GM23248 (cell line): ENCODE measurements at regions not wholly inside any gene's neighbourhood (a gene's known extent, or its start where the extent isn't known, plus 50 kb on each side); places are given as distances from the start of the nearest gene placed in this dataset.

ENCODE experiments used
- DNase-seq: peaks from one replicate; pipeline ENCODE4 v3.0.0-alpha.2; 2015
- H2AFZ ChIP-seq: fragments of 200-600 bp; sonication (generic); 2 replicates; pipeline ENCODE4 v1.6.1; 2016; ENCODE audit warnings: antibody characterized with exemption
- H3F3A ChIP-seq: fragments of 200-600 bp; sonication (generic); 2 replicates; pipeline ENCODE4 v1.6.1; 2016; ENCODE audit warnings: mild to moderate bottlenecking, antibody characterized with exemption, mixed run types; ENCODE audit not compliant: insufficient read depth
- H3K27ac ChIP-seq: fragments of 200-600 bp; sonication (generic); 2 replicates; pipeline ENCODE4 v1.5.1; 2016; ENCODE audit warnings: mild to moderate bottlenecking
- H3K27me3 ChIP-seq: fragments of 200-600 bp; sonication (generic); replicated peaks from 2 replicates; pipeline ENCODE4 v1.6.1; 2016; ENCODE audit warnings: mild to moderate bottlenecking; ENCODE audit not compliant: insufficient read depth
- H3K36me3 ChIP-seq: fragments of 200-600 bp; sonication (generic); 2 replicates; pipeline ENCODE4 v1.6.1; 2016; ENCODE audit warnings: low read depth, mild to moderate bottlenecking
- H3K4me1 ChIP-seq: fragments of 200-600 bp; sonication (generic); 2 replicates; pipeline ENCODE4 v1.6.1; 2016; ENCODE audit warnings: mild to moderate bottlenecking; ENCODE audit not compliant: insufficient read depth
- H3K4me2 ChIP-seq: fragments of 200-600 bp; sonication (generic); one replicate; pipeline ENCODE4 v1.6.1; 2016; ENCODE audit warnings: mild to moderate bottlenecking; ENCODE audit not compliant: unreplicated experiment
- H3K4me3 ChIP-seq: fragments of 200-600 bp; sonication (generic); 2 replicates; pipeline ENCODE4 v1.5.1; 2016; ENCODE audit warnings: mild to moderate bottlenecking
- H3K79me2 ChIP-seq: fragments of 200-600 bp; sonication (generic); 2 replicates; pipeline ENCODE4 v1.6.1; 2016; ENCODE audit warnings: mild to moderate bottlenecking; ENCODE audit not compliant: insufficient read depth
- H3K9ac ChIP-seq: fragments of 200-600 bp; sonication (generic); 2 replicates; pipeline ENCODE4 v1.6.1; 2016; ENCODE audit warnings: mild to moderate bottlenecking
- H3K9me2 ChIP-seq: fragments of 200-600 bp; sonication (generic); 2 replicates; pipeline ENCODE4 v1.6.1; 2016; ENCODE audit warnings: mixed run types, mild to moderate bottlenecking, moderate library complexity; ENCODE audit not compliant: insufficient read depth
- H3K9me3 ChIP-seq: fragments of 200-600 bp; sonication (generic); one replicate; pipeline ENCODE4 v1.6.1; 2017; ENCODE audit warnings: low read depth
- H4K20me1 ChIP-seq: fragments of 200-600 bp; sonication (generic); 2 replicates; pipeline ENCODE4 v1.6.0; 2016; ENCODE audit not compliant: insufficient read depth
- EZH2 ChIP-seq: fragments of 200-600 bp; sonication (generic); IDR thresholded peaks from 2 replicates; pipeline ENCODE4 v1.6.1; 2018; ENCODE audit warnings: antibody characterized with exemption, mild to moderate bottlenecking; ENCODE audit not compliant: insufficient read depth, poor library complexity, severe bottlenecking
- EZH2phosphoT487 ChIP-seq: fragments of 200-600 bp; sonication (generic); IDR thresholded peaks from 2 replicates; pipeline ENCODE4 v1.6.1; 2018; ENCODE audit warnings: antibody characterized with exemption, moderate library complexity, mild to moderate bottlenecking, low read depth; ENCODE audit not compliant: insufficient read depth
- WGBS, 2 experiments: methylation state at CpG; one replicate each; pipeline ENCODE4 v1.1.6; 2015 to 2017; ENCODE audit warnings: low lambda C conversion rate in 2 of 2, low coverage in 1 of 2; ENCODE audit errors: missing lambda C conversion rate in 2 of 2; 5-methylcytosine and 5-hydroxymethylcytosine counted together
- in situ Hi-C: fragments of 300-500 bp; cut with MboI; formaldehyde crosslinking; loops from 2 replicates; pipeline ENCODE4 v1.15.0; 2020

DNA sequence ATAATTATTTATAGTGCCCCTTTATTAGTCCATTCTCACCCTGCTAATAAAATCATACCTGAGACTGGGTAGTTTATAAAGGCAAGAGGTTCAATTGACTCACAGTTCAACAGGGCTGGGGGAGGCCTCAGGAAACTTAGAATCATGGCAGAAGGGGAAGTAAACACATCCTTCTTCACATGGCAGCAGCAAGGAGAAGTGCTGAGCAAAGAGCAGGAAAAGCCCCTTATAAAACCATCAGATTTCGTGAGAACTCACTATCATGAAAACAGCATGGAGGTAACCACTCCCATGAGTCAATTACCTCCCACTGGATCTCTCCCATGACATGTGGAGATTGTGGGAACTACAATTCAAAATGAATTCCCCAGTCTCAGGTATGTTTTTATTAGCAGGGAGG, 89.9 kb upstream of the STARD13 start:
- no peaks in the 10 kb centered on the region for H3K9me3 ChIP-seq
- H3K27me3 ChIP-seq = no peaks in the 10 kb centered on the region
- TF ChIP-seq EZH2phosphoT487 (no peak), EZH2 (no peak)
- H2AFZ ChIP-seq = no peak overlapping the region
- DNase-seq = no peak
- H3F3A ChIP-seq = 0 out of 2 replicates have a peak, but pooled peaks cover 10% of the 10 kb centered on the region
- no peak overlapping the region for H3K4me3 ChIP-seq
- 69 to 92% methylated on average over 1 of the region's 1 CpG for WGBS, 2 experiments
- H3K9me2 ChIP-seq = no peaks in the 10 kb centered on the region
- no peaks in the 10 kb centered on the region for H3K36me3 ChIP-seq
- no peak overlapping the region for H3K27ac ChIP-seq
- in situ Hi-C loops = no loop called here
- no peak overlapping the region for H3K4me2 ChIP-seq
- H3K79me2 ChIP-seq = no peaks in the 10 kb centered on the region
- no peak overlapping the region for H3K9ac ChIP-seq
- H4K20me1 ChIP-seq = no peaks in the 10 kb centered on the region
- H3K4me1 ChIP-seq = no peaks in the 10 kb centered on the region

DNA sequence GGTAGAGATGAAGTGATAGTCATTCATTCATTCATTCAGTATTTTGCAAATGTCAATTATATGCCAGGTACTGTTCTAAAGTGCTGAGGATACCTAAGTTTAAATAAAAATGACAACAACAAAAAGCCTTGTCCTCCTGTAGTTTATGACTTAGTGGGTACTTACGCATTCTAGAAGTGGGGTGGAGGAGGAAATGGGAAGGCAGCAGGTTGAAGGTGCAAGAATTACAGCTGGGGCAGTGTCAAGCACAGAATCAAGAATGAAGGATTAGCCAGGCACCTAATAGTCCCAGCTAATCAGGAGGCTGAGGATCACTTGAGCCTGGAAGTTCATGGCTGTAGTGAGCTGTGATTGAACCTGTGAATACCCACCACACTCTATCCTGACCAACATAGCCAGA, 90.7 kb upstream of the STARD13 start:
- Histone ChIP-seq H4K20me1 (no peaks in the 10 kb centered on the region), H2AFZ (no peak overlapping the region), H3K9me3 (no peaks in the 10 kb centered on the region), H3K79me2 (no peaks in the 10 kb centered on the region), H3K36me3 (no peaks in the 10 kb centered on the region), H3K4me3 (no peak overlapping the region), H3K9me2 (no peaks in the 10 kb centered on the region), H3K4me2 (no peak overlapping the region), H3K9ac (no peak overlapping the region), H3F3A (0 out of 2 replicates have a peak, but pooled peaks cover 10% of the 10 kb centered on the region), H3K27me3 (no peaks in the 10 kb centered on the region), H3K27ac (no peak overlapping the region), H3K4me1 (no peaks in the 10 kb centered on the region)
- DNase-seq = no peak
- no peak for TF ChIP-seq EZH2
- TF ChIP-seq EZH2phosphoT487 = no peak
- 73 to 86% methylated on average over 1 of the region's 1 CpG for WGBS, 2 experiments
- in situ Hi-C loops = no loop called here

DNA sequence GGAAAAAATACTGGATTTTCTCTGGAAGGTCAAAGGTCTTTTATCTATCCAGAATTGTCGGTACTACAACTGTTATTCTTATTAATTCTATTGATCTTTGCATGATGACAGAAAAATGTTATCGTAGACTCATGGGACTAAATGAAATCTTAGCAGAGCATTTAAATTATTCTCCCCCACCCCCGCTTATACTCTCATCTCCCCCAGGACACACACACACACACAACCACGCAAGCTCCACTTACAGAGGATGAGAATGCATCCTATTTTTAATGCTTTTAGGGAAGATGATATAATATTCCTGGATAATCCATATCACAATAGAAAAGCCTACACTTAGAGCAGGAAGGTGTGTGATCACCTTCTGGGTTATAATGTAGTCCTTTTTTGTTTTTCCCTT, 91.9 kb upstream of the STARD13 start:
- Histone ChIP-seq H3K27me3 (no peaks in the 10 kb centered on the region), H3K9me3 (no peaks in the 10 kb centered on the region), H4K20me1 (no peaks in the 10 kb centered on the region), H3K36me3 (no peaks in the 10 kb centered on the region), H3K9me2 (no peaks in the 10 kb centered on the region), H3K4me2 (no peak overlapping the region), H3K4me1 (no peaks in the 10 kb centered on the region), H3K4me3 (no peak overlapping the region), H3K27ac (no peak overlapping the region), H2AFZ (no peak overlapping the region), H3K79me2 (no peaks in the 10 kb centered on the region), H3F3A (0 out of 2 replicates have a peak, but pooled peaks cover 2% of the 10 kb centered on the region), H3K9ac (no peak overlapping the region)
- no peak for DNase-seq
- WGBS, 2 experiments = 94 to 99% methylated on average over 4 of the region's 4 CpGs
- in situ Hi-C loops = no loop called here
- TF ChIP-seq EZH2phosphoT487 (no peak), EZH2 (no peak)

DNA sequence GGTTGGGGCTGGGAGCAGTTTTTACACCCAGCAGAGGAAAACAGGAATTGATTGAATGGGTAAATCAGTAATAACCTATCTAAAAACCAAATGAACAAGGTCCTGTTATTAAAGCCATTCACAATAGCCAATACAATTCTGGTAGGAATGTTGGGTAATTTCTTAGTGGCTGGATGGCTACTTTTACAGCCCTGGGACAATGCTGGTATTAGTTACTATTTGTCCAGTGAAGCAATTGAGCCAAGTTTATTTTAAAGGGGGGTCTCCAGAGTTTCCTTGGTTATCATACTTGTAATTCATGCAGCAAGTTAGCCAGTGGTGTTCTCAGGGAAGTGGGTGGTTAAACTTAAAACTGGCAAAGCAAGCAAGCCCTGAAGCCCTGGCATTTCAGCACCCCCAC, 92.3 kb upstream of the STARD13 start:
- Histone ChIP-seq H3K9me3 (no peaks in the 10 kb centered on the region), H3K4me1 (no peaks in the 10 kb centered on the region), H2AFZ (no peak overlapping the region), H3F3A (no peaks in the 10 kb centered on the region), H3K4me2 (no peak overlapping the region), H3K4me3 (no peak overlapping the region), H3K27me3 (no peaks in the 10 kb centered on the region), H3K27ac (no peak overlapping the region), H3K79me2 (no peaks in the 10 kb centered on the region), H3K36me3 (no peaks in the 10 kb centered on the region), H3K9ac (no peak overlapping the region), H3K9me2 (no peaks in the 10 kb centered on the region), H4K20me1 (no peaks in the 10 kb centered on the region)
- in situ Hi-C loops = no loop called here
- TF ChIP-seq EZH2phosphoT487 (no peak), EZH2 (no peak)
- DNase-seq = no peak

DNA sequence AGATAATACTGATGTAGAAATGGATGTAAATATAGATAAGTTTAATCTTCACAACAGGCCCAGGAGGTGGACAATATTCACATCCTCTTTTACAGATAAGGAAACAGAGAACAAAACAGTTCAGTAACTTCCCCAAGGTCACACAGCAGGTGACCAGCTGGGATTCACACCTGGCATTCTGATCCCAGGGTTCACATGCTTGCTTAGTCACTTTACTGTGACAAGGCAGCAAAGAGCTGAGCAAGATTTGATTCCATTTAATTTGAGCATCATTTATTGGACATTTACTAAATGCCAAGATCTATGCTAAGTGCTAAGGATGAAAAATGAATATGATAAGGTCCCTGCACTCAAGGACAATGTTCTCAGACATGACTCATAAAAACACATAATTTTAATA, 94.1 kb upstream of the STARD13 start:
- H3F3A ChIP-seq = no peaks in the 10 kb centered on the region
- DNase-seq = no peak
- H4K20me1 ChIP-seq = no peaks in the 10 kb centered on the region
- H3K9me3 ChIP-seq = no peaks in the 10 kb centered on the region
- H3K4me1 ChIP-seq = no peaks in the 10 kb centered on the region
- in situ Hi-C loops = no loop called here
- TF ChIP-seq EZH2 (no peak), EZH2phosphoT487 (no peak)
- H3K27me3 ChIP-seq = no peaks in the 10 kb centered on the region
- no peak overlapping the region for H3K4me2 ChIP-seq
- no peak overlapping the region for H3K9ac ChIP-seq
- no peaks in the 10 kb centered on the region for H3K79me2 ChIP-seq
- H3K4me3 ChIP-seq = no peak overlapping the region
- H2AFZ ChIP-seq = no peak overlapping the region
- no peak overlapping the region for H3K27ac ChIP-seq
- H3K9me2 ChIP-seq = no peaks in the 10 kb centered on the region
- no peaks in the 10 kb centered on the region for H3K36me3 ChIP-seq
